GM19452 (cell line): ENCODE measurements at regions not wholly inside any gene's neighbourhood (a gene's known extent, or its start where the extent isn't known, plus 50 kb on each side); places are given as distances from the start of the nearest gene placed in this dataset.

ENCODE experiments used
- ATAC-seq: cut with Tn5 transposase; IDR thresholded peaks from one replicate; pipeline ENCODE4 v1.9.1; 2021; ENCODE audit not compliant: unreplicated experiment

DNA sequence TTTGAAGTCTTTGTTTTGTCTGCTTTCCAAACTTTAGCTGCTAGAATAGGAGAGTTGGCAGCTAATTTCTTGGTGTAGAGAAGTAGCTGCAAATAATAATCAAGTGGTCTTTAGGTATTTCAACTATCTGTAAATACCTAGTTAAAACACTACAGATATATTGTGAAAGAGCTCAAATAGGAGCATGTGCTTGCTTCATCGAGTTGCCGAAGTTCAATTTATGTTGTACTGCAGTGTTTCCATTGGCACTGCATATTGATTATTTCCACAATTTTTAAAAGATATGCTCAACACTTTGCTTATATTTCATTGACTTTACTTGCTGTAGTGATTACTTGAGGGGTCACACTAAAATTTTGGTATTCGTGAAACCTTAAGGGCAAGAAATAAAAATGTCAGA, 131.6 kb upstream of the BMP4 start:
- no peak for ATAC-seq

DNA sequence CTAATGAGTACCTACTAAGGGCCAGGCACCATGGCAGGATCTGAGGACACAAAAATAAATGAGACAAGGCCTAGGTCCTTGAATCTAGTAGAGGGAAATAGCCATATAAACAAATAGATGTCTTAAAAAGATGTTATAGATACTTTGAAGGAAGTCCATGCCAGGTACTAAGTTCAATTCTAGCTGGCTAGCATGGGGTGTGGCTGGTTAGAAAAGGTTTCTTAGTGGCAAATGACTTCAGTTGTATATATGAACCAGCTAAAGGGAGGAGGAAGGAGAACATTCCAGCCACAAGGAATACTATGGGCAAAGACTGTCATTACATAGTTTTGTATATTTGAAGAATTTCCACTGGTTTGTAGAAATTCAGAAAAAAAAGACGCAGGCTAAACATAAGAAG, 133.6 kb upstream of the BMP4 start:
- no peak for ATAC-seq

DNA sequence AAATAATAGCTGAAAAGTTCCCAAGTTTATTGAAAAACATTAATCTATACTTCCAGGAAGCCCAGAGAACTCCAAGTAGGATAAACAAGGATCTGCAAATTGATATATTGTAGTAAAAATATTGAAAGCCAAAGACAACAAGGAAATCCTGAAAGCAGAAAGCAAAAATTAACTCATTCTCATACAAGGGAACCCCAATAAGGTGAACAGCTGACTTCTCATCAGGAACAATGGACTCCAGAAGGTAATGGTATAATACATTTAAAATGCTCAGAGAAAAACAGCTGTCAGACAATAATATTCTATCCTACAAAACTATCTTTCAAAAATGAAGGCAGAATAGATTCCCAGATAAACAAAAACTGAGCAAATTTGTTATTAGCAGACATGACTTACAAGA, 138.1 kb upstream of the BMP4 start:
- ATAC-seq: no peak

DNA sequence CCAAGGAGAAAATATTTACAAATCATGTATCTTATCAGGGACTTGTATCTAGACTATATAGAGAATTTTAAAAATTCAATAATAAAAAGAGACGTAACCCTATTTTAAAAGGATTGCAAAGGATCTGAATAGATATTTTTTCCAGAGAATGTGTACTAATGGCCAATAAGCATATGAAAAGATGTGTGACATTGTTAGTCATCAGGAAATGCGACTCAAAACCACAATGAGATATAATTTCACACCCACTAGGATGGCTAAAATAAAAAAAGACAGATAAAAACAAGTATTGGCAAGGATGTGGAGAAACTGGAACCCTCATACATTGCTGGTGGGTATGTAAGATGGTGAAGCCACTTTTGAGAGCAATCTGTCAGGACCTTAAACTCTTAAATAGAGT, 141.9 kb upstream of the BMP4 start:
- no peak for ATAC-seq

DNA sequence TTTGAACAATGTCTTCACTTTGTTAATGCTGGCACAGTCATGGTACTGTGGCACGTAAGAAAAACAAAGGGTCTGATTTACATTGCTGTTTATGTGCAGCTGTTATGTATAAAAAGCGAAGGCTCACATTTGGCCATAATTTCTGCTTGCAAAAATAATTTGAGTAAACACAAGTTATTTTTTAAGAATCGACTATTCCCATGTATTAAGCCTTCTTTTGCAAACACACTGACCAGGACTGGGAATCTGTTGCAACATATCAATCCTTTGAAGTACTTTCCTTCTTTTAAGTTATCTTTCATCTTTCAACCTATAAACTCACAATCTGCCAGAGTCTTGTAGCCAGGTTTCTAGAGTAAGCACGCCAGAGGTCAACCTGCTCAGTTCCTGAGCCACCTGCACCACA, 145.4 kb upstream of the BMP4 start:
- ATAC-seq: no peak

DNA sequence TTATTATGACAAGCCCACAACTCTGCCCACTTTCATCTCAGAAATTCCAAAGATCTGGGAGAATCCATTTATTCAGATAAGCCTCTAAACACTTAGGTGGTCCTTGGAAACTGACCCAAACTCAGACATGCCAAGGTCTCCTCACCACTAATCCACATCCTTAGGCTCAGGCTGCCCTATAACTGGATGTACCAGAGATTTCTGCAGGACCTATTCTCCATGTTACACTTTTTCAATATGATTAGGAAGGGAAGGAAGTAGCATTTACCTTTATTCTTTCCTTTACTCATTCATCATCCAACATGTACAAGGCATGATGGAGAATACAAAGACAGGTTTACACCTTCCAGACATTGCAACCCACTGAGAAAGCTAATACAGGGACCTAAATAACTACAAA, 145.9 kb upstream of the BMP4 start:
- no peak for ATAC-seq

DNA sequence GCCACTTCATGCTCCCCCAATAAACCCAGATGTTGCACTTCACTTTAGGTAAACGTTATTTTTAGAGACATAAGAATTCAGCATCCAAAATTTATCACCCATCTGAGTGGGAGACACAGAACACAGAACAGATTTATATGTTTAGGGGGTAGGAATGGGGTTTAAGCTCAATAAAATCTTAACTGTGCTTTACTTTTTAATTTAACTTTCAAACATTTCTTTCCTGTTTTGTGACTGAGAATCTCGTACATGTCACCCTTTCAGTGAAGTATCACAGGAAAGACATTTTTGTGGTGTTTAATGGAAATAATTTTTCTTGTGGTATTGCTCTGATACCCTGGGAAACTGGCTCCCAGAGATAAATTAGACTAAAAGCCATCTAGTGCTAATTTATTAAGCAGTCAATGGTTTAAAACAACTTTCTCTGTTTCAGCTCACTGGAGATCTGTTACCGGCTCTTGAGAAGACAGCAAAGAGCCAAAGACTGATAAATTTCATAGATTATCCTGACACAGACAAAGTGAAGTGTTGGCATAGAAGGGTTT, 148.0 kb upstream of the BMP4 start:
- no peak for ATAC-seq

DNA sequence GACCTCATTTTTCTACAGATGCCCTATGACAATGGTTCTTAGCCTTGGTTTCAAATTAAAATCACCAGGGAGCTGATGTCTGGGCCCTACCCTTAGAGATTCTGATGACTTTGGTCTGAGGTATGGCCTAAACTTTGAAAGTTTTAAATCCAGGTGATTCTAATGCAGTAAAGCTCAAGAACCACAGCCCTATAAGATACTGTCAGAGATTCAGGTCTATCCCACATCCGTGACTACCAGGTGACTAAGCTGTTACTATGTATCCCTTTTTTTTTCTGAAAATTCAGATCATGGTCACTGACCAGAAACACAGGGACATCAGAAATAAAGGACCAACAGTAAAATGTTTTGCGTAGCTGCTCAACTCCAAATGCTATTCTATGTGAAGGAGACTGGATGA, 148.8 kb upstream of the BMP4 start:
- no peak for ATAC-seq

DNA sequence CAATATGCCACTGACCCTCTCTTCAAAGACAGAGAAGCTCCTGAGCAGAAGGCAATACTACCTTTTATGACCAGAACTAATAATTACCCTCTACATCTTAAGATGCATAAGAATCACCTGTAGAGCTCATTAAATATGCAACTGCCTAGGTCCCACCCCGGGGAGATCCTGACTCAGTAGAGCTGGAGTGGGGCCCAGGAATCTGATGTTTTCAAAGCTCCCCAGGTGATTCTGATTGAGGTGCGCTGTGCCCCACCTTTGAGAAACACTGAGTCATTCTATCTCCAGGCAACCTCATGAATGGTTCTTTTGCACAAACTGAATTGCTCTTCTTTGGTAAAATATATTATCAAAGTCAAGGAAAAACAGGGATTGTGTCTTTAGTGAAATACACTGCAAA, 149.3 kb upstream of the BMP4 start:
- ATAC-seq: no peak

DNA sequence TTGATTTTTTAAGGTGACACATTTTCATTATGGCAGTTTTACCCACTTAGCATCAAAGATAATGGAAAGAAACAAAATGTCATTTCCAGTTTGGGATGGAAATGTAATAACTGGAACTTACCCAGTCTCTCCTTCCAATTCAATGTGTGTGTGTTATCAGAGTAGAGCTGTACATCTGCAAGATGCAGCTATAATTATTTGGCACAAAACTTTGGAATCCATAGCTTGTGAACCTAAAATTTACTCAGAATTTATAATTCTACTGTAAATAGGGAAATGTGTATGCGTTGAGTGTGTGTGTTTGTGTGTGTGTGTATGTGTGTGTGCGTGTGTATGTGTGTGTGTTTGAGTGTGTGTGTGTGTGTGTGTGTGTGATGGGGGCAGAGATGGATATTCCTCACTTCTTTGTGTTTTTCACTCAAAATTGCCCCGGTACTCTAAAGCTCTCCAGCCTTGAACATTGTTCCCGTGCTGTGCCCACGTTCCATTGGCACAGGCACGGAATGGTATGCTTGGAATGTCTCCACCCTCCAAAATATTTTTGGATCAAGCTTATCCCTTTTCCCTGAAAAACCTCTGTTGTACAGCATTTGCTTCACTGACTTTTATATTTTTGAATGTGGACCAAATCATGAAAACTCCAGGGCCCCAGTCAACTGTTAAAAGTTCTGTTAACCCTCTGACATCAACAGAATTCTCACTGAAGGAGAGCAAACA, 150.2 kb upstream of the BMP4 start:
- no peak for ATAC-seq

DNA sequence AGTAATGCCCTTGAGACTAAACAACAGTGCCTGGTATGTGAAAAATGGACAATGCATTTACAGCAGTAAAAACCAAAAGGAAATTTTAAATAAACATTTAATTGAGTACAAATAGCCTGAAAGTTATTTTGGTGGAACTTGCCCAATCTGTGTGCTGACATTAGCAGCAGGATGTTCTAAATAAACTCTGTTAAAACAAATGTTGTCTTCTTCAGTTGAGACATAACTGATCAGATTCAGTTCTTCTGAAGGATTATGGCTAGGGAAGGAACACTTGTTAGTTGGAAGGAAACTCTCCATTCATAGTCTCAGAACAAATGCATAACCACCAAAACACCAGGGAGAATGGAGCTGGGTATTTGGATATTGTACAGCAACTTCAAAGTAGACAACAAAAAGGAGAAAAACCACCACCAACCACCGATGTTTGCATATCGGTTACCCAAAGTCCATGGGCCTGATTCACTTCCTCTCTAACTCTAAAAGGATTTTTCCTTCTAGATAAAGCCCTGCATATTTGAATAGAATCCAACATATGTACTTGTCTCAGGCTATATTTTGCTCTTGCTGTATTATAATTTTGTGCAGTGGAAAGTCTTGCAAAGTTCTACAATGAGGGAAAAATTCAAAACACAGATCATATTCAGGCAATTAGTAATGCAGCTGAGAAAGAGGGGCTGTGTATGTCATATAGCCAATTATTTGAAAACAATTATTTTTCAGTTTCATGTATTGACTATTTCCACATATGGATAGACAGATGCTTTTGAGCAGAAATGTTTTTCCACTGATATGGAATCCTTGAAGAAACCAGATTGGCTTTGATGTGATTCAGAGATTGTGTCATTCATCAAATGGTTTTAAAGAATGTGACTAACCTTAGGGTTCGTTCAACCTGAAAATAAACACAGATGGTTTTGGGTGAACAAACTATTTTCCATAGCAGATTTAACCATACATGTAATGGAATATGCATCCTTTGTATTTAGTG, 152.2 kb upstream of the BMP4 start:
- no peak for ATAC-seq

DNA sequence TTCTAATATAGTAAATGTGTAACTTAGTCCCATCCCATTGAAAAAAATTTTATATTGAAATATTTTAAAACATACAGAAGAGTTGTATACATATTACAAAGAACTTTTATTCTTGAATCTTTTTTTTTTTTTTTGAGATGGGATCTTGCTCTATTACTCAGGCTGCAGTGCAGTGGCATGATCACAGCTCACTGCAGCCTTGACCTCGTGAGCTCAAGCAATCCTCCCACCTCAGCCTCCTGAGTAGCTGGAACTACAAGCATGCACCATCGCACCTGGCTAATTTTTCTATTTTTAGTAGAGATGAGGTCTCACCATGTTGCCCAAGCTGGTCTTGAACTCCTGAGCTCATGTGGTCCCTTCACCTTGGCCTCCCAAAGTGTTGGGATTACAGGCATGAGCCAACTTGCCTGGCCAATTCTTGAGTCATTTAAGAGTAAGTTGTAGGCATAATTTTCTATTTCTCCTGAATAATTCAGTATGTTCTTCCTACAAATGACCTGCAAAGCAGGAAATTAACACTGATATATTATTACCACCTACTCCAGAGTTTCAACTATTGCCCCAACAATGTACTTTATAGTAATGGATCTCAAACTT, 153.0 kb upstream of the BMP4 start:
- ATAC-seq: no peak

DNA sequence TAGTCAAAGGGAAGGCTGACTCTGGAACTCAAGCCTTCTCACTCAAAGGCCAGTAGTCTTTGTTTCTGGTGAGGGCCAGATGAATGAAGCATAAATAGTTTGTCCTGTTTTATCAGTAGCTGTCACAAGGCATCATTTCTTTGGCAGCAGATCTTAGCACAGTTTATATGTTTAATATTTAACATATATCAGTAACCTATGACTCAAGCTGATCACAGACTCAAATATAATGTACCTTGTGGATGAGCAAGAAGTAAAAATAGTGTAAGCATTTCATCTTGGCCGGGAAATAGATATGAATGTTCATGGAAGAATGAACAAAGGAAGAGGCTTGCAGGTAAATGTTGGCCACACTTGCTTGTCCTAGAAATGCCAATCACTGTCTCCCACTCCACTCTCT, 158.3 kb upstream of the BMP4 start:
- no peak for ATAC-seq

DNA sequence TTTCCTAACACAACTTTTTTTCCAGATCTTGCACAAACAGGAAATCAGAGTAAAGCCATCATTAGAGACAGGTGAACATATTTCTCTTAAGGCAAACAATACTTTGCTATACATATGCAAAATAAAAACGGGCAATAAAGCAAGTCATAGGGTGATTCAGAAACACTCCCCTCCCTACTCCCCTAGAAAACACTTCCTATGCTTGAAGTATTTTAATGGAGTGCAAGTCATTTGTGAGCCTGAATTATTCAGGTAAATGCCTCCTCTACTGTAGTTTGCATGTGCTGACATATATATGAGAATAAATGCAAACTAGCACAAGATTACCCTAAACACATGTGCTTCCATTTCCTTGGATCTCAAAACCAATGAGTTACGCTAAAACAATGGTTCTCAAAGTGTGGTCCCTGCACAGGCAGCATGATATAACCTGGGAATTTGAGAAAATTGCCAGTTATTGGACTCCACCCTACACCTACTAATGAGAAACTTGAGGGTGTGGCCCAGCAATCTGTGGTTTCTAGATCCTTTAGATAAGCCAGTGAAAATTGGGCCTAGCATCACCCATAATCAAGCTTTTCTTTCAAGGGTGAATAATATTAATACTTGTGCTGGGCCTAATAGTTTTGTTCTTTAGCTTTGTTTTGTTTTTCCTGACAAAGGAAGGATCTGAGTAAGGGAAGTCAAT, 159.7 kb upstream of the BMP4 start:
- no peak for ATAC-seq

DNA sequence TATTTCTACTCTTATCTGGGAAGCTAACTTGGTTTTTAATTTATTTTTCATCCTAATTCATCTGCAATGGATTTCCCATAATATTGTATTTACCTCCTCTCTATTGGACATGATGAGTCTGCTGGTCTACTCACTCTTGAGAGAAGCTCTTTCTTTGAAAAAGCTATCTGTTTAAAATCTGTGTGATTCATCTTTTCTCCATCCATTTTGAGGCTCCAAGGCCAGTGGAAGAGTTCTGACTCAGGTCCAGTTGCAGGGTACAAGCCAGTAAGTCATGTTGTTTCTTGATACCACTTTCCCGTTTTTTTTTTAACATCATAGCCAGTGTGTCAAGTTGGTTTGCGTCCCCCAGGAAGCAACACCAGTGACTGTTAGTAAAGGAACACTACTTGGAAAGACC, 160.3 kb upstream of the BMP4 start:
- ATAC-seq: no peak

DNA sequence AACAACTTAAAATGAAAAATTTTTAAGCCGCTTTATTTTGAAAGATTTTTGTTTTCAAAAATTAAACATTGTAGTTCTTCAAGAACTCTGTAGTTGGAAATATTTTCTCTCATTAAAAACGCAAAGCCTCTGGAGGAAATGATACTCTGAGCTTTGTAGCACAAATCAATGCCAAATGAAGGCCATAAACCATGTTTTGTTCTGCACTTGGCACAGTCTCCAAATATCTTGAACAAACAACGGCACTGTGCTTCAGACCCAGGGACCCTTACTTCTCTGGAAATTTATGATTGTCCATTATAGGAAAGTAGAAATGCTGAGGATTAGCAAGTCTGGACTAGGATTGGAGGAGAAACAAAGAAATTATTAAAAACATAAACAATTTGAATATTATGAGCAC, 160.8 kb upstream of the BMP4 start:
- ATAC-seq: no peak

DNA sequence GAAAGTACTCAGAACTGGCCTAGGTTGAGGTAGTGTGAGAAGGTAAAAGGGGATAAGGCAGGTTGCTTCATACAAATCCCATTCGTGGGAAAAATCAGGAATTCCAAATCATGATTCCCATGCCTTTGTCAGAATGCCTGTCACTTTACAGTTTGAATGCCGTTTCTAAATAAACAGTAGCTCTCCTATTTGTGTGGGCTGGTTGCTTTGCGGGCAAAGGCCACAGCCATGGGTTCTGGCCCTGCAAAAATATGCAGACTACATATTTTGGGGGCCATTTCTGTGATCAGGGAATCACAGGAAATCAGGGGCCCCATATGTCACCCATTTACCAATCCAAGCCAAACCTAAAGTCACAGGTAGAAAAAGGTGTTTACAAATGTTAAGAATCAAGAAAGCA, 161.3 kb upstream of the BMP4 start:
- no peak for ATAC-seq

DNA sequence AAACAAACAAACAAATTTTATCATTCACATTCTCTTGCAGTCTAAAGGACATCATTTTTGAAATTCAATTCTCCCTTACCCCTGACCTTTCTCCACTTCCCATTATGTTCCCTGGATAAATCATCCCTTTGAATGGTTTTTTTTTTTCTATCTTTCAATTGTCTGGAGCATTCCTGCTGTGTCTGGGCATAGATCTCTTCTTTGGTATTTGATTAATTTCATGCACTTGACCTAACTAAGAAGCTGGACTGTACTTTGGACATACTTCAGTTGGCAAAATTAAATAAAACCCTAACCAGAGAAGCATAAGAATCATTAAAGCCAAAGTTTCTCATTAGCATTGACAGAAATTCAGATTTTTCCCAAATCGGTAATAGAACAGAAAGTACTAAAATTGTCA, 163.6 kb upstream of the BMP4 start:
- ATAC-seq: no peak

DNA sequence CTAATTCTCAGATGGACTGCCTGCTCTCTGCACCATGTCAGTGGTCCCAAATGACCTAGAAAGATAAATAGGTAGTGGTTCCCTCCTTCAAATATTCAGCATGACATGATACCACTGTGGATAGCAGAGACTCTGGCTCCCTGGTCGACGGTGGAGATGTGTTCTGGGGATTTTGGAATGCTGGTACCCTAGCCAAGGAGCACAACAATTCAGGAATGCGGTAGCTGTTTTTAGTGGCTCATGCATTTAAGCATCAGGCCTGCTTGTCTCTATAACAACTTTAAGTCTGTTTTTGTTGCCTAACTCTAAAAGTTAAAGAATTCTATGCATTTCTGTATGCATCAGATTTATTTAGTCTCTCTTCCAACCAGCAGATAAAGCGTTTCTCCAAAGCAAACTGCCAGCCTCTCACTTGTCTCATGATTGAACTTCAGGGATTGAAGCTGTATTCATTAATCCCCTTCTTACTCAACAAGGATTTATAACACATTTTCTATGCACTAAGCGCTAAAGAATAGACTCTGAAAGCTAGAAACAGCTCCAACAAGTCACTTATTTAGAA, 164.9 kb upstream of the BMP4 start:
- ATAC-seq: no peak

DNA sequence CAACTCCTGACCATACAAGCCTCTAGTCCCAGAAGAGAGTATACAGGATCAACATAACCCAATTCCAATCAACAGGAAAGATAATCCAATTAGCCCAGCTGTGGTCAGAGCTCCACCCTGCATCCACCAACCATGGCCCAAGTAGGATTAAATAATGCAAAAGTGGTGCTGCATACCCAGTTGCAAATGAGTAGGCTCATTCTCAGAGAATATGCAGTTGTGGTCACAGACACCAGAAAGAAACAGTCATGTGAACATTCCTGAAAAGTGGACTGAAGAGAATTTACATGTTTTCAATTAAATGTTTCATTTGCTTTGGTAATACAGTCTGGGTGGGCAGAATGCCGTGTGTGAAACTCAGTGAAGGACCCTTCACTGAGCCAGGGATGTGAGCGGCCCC, 167.2 kb upstream of the BMP4 start:
- ATAC-seq: no peak

DNA sequence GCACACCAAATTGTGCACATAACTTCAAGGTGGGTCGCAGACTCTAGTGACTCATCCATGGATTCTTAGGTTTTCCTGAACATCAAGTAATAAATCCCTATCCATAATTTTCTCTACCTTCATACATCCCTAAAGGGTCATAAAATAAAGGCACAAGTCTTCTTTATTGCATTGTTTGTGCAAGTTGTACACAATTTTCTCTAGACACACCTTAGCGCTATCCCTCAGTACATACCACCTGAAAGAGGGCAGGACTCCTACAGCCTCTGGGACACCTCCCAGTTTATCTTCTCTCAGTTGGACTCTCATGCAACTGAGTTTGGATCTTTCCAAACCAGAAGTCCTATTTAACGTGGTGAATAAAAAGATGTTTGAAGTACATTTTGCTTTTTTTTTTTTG, 168.5 kb upstream of the BMP4 start:
- ATAC-seq: no peak
